ENCODE measurements at regions not wholly inside any gene's neighbourhood (a gene's known extent, or its start where the extent isn't known, plus 50 kb on each side); places are given as distances from the start of the nearest gene placed in this dataset.
"Not testable (repeated sequence)": the region's sequence is repeated elsewhere in the genome, so short reads cannot be mapped to it uniquely, and the experiment has no call there.

DNA sequence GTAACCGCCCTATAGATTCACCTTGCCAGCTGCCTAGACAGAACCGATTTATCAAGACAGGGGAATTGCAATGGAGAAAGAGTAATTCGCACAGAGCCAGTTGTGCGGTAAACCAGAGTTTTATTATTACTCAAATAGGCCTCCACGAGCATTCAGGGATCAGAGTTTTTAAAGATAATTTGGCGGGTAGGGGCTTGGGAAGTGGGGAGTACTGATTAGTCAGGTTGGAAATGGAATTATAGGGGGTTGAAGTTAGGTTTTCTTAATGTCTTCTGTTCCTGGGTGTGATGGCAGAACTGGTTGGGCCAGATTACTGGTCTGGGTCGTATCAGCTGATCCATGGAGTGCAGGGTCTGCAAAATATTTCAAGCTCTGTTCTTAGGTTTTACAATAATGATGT, 756.9 kb upstream of the ADGRB3 start:
- DNase-seq (ENCODE audit: low read depth), result not testable (repeated sequence)

- DNase-seq (ENCODE audit: low read depth), result no peak
Observed at GRCh38 chr6:67877288-67877687, 757.8 kb upstream of the ADGRB3 start.

- no peak for DNase-seq (ENCODE audit: low read depth)
Observed at GRCh38 chr6:67875877-67876383, 759.2 kb upstream of the ADGRB3 start.

GRCh38 chr6:67870321-67870720, 764.8 kb upstream of the ADGRB3 start:
- DNase-seq (ENCODE audit: low read depth), result no peak

GRCh38 chr6:67863346-67863745, 771.7 kb upstream of the ADGRB3 start:
- DNase-seq (ENCODE audit: low read depth), result no peak

DNA sequence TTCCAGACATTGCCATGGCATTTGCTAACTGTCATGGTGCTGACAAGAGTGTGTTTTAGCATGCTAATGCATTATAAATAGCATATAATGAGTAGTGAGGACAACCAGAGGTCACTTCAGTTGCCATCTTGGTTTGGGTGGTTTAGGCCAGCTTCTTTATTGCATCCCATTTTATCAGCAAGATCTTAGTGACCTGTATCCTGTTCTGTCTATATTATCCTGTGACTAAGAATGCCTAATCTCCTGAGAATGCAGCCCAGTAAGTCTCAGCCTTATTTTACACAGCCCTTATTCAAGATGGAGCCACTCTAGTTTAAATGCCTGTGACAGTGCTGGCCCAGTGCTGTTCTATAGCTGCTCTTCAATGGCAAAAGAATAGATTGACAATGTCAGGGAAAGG, 781.0 kb upstream of the ADGRB3 start:
- DNase-seq (ENCODE audit: low read depth), result no peak

- no peak for DNase-seq (ENCODE audit: low read depth)
Observed at GRCh38 chr6:67839818-67840217, 795.3 kb upstream of the ADGRB3 start.

DNA sequence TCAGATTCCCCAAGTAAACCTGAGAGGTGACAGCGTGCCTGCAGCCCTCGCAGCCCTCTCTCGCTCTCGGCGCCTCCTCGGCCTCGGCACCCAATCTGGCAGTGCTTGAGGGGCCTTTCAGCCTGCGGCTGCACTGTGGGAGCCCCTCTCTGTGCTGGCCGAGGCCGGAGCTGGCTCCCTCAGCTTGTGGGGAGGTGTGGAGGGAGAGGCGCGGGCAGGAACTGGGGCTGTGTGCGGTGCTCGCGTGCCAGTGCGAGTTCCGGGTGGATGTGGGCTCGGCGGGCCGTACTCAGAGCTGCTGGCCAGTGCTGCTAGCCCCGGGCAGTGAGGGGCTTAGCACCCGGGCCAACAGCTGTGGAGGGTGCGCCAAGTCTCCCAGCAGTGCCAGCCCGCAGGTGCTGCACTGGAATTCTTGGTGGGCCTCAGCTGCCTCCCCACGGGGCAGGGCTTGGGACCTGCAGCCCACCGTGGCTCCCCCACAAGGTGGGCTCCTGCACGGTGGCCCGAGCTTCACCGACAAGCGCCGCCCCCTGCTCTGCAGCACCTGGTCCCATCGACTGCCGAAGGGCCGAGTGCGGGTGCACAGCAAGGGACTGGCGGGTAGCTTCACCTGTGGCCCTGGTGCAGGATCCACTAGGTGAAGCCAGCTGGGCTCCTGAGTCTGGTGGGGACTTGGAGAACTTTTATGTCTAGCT, 809.7 kb upstream of the ADGRB3 start:
- DNase-seq (ENCODE audit: low read depth), result no peak

DNA sequence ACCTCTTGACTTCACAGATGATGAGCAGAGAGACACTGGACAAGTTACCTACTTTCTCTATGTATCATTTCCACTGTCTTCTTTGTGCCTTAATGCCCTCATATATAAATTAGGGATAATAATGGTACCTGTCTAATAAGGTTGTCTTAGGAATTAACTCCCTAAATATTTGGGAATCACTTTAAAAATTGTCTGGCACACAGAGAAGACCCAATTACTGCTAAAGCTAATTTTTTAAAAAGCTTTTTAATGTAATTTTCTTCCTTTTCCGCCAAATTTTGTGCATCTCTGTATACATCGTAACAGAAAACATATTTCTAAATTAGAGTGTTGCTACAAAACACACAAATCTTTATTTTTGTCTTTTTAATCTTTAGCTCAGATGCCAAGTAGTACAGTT, 816.8 kb upstream of the ADGRB3 start:
- DNase-seq (ENCODE audit: low read depth), result no peak

DNA sequence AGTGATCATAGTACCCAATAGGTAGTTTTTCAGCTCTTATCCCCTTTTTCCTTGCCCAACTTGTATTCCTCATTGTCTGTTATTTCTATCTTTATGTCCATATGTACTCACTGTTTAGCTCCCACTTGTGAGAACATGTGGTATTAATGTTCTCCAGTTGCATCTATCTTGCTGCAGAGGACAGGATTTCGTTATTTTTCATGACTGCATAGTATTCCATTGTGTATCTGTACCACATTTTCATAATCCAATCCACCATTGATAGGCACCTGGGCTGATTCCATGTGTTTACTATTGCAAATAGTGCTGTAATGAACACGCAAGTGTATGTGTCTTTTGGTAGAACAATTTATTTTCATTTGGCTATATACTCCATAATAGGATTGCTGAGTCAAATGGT, 819.5 kb upstream of the ADGRB3 start:
- no peak for DNase-seq (ENCODE audit: low read depth)

DNA sequence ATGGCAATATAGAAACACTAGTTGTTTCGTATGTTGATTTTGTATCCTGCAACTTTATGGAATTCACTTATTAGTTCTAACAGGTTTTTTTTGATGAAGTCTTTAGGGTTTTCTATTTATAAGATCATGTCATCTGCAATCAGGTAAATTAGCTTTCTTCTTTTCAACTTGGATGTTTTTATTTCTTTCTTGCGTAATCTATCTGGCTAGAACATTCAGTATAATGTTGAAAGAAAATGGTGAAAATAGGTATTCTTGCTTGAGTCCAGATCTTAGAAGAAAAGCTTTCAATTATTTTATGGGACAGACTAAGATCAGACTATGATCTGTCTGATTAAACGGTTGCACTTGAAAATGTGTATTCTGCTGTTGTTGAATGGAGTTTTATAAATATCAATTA, 820.8 kb upstream of the ADGRB3 start:
- no peak for DNase-seq (ENCODE audit: low read depth)

- no peak for DNase-seq (ENCODE audit: low read depth)
Observed at GRCh38 chr6:67812693-67813092, 822.4 kb upstream of the ADGRB3 start.

GRCh38 chr6:67812125-67812524, 823.0 kb upstream of the ADGRB3 start:
- no peak for DNase-seq (ENCODE audit: low read depth)

DNA sequence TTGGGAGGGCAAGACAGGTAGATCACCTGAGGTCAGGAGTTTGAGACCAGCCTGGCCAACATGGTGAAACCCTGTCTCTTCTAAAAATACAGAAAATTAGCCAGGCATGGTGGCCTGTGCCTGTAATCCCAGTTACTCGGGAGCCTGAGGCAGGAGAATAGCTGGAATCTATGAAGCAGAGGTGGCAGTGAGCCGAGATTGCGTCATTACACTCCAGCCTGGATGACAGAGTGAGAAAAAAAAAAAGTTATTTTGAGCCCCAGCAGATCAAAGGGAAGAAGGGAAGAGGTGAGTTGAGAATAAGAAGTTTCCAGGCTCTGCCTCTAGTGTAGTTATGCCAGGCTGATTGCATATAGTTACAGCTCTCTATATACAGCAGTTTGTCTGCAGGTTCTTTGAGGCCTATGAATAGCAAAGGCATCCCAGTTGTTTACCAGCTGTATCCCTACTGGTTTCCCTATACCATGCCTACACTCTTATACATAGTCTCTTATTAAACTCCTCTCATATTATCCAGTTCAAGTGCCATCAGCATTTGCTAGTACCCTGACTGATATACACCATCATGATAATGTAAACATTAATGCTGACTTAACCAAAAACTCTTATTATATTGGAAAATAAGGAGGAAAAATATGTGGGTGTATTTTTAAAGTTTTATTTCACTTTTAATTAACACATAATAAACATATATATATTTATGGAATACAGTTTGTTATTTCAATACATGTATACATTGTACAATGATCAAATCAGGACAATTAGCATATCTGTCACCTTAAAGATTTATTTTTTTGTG, 823.6 kb upstream of the ADGRB3 start:
- no peak for DNase-seq (ENCODE audit: low read depth)

- not testable (repeated sequence) for DNase-seq (ENCODE audit: low read depth)
Observed at GRCh38 chr6:67804808-67805207, 830.3 kb upstream of the ADGRB3 start.

GRCh38 chr6:67802771-67803170, 832.3 kb upstream of the ADGRB3 start:
- DNase-seq (ENCODE audit: low read depth), result no peak

- no peak for DNase-seq (ENCODE audit: low read depth)
Observed at GRCh38 chr6:67792996-67793395, 842.1 kb upstream of the ADGRB3 start.

DNA sequence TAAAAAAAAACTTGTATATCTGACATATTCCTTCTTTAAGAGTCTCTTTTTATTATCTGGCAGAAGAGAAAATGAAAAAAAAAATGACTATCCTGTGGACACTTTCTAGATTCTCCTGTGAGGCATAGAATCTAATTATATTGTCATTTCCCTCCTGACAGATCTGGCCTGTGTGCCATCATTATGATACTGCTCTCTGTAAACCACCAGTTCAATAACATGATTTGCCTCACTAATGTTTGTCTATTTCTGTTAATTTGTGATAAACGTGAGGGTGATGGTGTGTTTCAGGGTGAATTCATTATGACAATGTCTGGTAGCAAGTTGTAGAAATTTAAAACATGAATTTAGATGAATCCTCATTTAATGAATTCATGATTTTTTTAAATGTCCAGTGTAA, 844.5 kb upstream of the ADGRB3 start:
- no peak for DNase-seq (ENCODE audit: low read depth)

- not testable (repeated sequence) for DNase-seq (ENCODE audit: low read depth)
Observed at GRCh38 chr6:67787119-67787518, 848.0 kb upstream of the ADGRB3 start.

GRCh38 chr6:67779876-67780275, 855.2 kb upstream of the ADGRB3 start:
- no peak for DNase-seq (ENCODE audit: low read depth)

DNA sequence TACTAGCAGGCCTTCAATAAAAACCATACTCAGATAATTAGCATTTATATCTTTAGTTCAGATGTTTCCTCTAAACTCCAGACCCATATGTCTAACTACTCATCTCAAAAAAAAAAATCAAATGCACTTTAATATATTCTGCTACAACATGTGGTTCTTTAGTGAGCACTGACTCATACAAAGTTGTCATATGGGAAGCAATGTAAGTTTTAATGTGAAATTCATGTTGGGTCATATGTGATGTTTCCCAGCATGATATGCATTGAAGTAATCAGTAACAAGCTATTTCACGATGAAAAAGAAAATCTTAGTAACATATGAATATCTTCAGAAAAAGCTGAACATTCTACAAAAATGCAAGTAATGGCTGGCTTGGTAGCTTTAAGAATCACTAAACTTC, 859.7 kb upstream of the ADGRB3 start:
- DNase-seq (ENCODE audit: low read depth), result no peak

- DNase-seq (ENCODE audit: low read depth), result no peak
Observed at GRCh38 chr6:67768972-67769371, 866.1 kb upstream of the ADGRB3 start.

DNA sequence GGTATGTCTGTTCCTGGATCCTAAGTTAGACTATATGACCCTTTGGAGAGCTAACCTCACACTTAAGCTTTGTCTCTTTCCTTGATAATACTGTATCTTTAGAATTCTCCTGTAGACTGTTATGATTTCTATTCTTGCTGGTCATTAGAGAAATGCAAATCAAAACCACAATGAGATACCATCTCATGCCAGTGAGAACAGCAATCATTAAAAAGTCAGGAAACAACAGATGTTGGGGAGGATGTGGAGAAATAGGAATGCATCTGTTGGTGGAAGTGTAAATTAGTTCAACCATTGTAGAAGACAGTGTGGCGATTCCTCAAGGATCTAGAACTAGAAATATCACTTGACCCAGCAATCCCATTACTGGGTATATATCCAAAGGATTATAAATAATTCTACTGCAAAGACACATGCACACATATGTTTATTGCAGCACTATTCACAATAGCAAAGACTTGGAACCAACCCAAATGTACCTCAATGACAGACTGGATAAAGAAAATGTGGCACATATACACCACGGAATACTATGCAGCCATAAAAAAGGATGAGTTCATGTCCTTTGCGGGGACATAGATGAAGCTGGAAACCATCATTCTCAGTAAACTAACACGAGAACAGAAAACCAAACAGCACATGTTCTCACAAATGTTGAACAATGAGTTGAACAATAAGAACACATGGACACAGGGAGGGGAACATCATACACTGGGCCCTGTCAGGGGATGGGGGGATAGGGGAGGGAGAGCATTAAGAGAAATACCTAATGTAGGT, 867.8 kb upstream of the ADGRB3 start:
- DNase-seq (ENCODE audit: low read depth), result not testable (repeated sequence)
